SK-N-SH treated with all-trans-retinoic acid at 6 μM for 48 hours (cell line): ENCODE measurements at regions not wholly inside any gene's neighbourhood (a gene's known extent, or its start where the extent isn't known, plus 50 kb on each side); places are given as distances from the start of the nearest gene placed in this dataset.

ENCODE experiments used
- ARNTL ChIP-seq: fragments of 450-650 bp; formaldehyde crosslinking; IDR thresholded peaks from 2 replicates; pipeline ENCODE4 v1.5.0; 2020; ENCODE audit warnings: low read depth, mild to moderate bottlenecking, moderate library complexity, borderline replicate concordance
- BACH2 ChIP-seq: fragments of 250-450 bp; sonication (Bioruptor Pico); IDR thresholded peaks from 2 replicates; pipeline ENCODE4 v1.9.0; 2021; ENCODE audit warnings: mild to moderate bottlenecking, borderline replicate concordance
- CREB5 ChIP-seq: fragments of 250-450 bp; sonication (Bioruptor Pico); IDR thresholded peaks from 2 replicates; pipeline ENCODE4 v1.5.1; 2020; ENCODE audit warnings: low read depth, mild to moderate bottlenecking, moderate library complexity
- CSDC2 ChIP-seq: fragments of 250-450 bp; sonication (Bioruptor Pico); IDR thresholded peaks from 2 replicates; pipeline ENCODE4 v1.5.0; 2020; ENCODE audit warnings: mild to moderate bottlenecking, moderate library complexity
- ISL1 ChIP-seq: fragments of 250-450 bp; sonication (Bioruptor Pico); IDR thresholded peaks from 2 replicates; pipeline ENCODE4 v2.1.2; 2022; ENCODE audit warnings: mild to moderate bottlenecking, moderate library complexity
- OSR1 ChIP-seq: fragments of 250-450 bp; sonication (Bioruptor Pico); IDR thresholded peaks from 2 replicates; pipeline ENCODE4 v1.8.0; 2022; ENCODE audit warnings: moderate library complexity, mild to moderate bottlenecking, inconsistent platforms
- PATZ1 ChIP-seq: fragments of 250-450 bp; sonication (Bioruptor Pico); IDR thresholded peaks from 2 replicates; pipeline ENCODE4 v1.8.0; 2020; ENCODE audit warnings: mild to moderate bottlenecking, moderate library complexity, borderline replicate concordance
- POU6F1 ChIP-seq: fragments of 250-450 bp; sonication (Bioruptor Pico); IDR thresholded peaks from 2 replicates; pipeline ENCODE4 v1.8.0; 2021; ENCODE audit warnings: low read depth, mild to moderate bottlenecking, moderate library complexity, borderline replicate concordance
- PPARA ChIP-seq: fragments of 250-450 bp; sonication (Bioruptor Pico); IDR thresholded peaks from 2 replicates; pipeline ENCODE4 v1.5.0; 2020; ENCODE audit warnings: mild to moderate bottlenecking, borderline replicate concordance
- RARB ChIP-seq: fragments of 250-450 bp; sonication (Bioruptor Pico); IDR thresholded peaks from 2 replicates; pipeline ENCODE4 v1.8.0; 2021; ENCODE audit warnings: mild to moderate bottlenecking, moderate library complexity
- TSHZ2 ChIP-seq: fragments of 250-450 bp; sonication (Bioruptor Pico); IDR thresholded peaks from 2 replicates; pipeline ENCODE4 v1.5.0; 2020; ENCODE audit warnings: mild to moderate bottlenecking, moderate library complexity
- ZFP30 ChIP-seq: fragments of 450-650 bp; formaldehyde crosslinking; IDR thresholded peaks from 2 replicates; pipeline ENCODE4 v1.5.0; 2022; ENCODE audit warnings: mild to moderate bottlenecking, moderate library complexity
- ZNF565 ChIP-seq: fragments of 450-650 bp; formaldehyde crosslinking; conservative IDR thresholded peaks from 2 replicates; pipeline ENCODE4 v1.5.0; 2020; ENCODE audit warnings: low read depth, mild to moderate bottlenecking, moderate library complexity
- ZNF8 ChIP-seq: fragments of 450-650 bp; formaldehyde crosslinking; IDR thresholded peaks from 2 replicates; pipeline ENCODE4 v1.5.0; 2020; ENCODE audit warnings: mild to moderate bottlenecking, moderate library complexity

GRCh38 chrX:46029777-46030176 is 515.4 kb downstream of the ZNF674 start:
- no peak for TF ChIP-seq CREB5
- TF ChIP-seq PATZ1 (CRISPR knock-in tag), result no peak
- TF ChIP-seq BACH2, result no peak
- no peak for TF ChIP-seq ZFP30
- no peak for TF ChIP-seq ARNTL (CRISPR knock-in tag)
- no peak for TF ChIP-seq CSDC2 (CRISPR knock-in tag)
- TF ChIP-seq PPARA, result no peak
- no peak for TF ChIP-seq POU6F1 (CRISPR knock-in tag)
- no peak for TF ChIP-seq TSHZ2 (CRISPR knock-in tag)
- TF ChIP-seq ZNF565 (CRISPR knock-in tag), result no peak
- no peak for TF ChIP-seq RARB (CRISPR knock-in tag)
- no peak for TF ChIP-seq ZNF8 (CRISPR knock-in tag)
- TF ChIP-seq ISL1 (CRISPR knock-in tag), result no peak
- TF ChIP-seq OSR1 (CRISPR knock-in tag), result no peak
